Fibroblast of mammary gland (primary cell): ENCODE measurements at regions not wholly inside any gene's neighbourhood (a gene's known extent, or its start where the extent isn't known, plus 50 kb on each side); places are given as distances from the start of the nearest gene placed in this dataset.
A peak's percentile ranks its signal among the peaks of the same experiment; 100 is the strongest.

Experiments used
- DNase-seq: peaks from one replicate; pipeline ENCODE4 v3.0.0-alpha.2; 2010; ENCODE audit warnings: low read depth
- H3K4me3 ChIP-seq: 2 replicates; pipeline ENCODE4 v1.5.1; 2011; ENCODE audit warnings: low read depth, mild to moderate bottlenecking, low read length, moderate library complexity; ENCODE audit not compliant: control insufficient read depth
- TF ChIP-seq, protein P1 (sequence below): conservative IDR thresholded peaks from 2 replicates; pipeline ENCODE4 v1.5.1; 2011; ENCODE audit warnings: low read depth, low read length, inconsistent platforms; ENCODE audit not compliant: control insufficient read depth, insufficient read depth

GRCh38 chr12:75834591-75834990 lies 197.0 kb downstream of the PHLDA1 start:
- TF ChIP-seq, protein P1, sequence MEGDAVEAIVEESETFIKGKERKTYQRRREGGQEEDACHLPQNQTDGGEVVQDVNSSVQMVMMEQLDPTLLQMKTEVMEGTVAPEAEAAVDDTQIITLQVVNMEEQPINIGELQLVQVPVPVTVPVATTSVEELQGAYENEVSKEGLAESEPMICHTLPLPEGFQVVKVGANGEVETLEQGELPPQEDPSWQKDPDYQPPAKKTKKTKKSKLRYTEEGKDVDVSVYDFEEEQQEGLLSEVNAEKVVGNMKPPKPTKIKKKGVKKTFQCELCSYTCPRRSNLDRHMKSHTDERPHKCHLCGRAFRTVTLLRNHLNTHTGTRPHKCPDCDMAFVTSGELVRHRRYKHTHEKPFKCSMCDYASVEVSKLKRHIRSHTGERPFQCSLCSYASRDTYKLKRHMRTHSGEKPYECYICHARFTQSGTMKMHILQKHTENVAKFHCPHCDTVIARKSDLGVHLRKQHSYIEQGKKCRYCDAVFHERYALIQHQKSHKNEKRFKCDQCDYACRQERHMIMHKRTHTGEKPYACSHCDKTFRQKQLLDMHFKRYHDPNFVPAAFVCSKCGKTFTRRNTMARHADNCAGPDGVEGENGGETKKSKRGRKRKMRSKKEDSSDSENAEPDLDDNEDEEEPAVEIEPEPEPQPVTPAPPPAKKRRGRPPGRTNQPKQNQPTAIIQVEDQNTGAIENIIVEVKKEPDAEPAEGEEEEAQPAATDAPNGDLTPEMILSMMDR: no peak
- DNase-seq: peak; percentile 68
- H3K4me3 ChIP-seq: no peak overlapping the region

- no peak overlapping the region for H3K4me3 ChIP-seq
- TF ChIP-seq, protein P1: no peak
- DNase-seq: no peak
Observed at GRCh38 chr12:75833268-75833667, 198.3 kb downstream of the PHLDA1 start.

DNA sequence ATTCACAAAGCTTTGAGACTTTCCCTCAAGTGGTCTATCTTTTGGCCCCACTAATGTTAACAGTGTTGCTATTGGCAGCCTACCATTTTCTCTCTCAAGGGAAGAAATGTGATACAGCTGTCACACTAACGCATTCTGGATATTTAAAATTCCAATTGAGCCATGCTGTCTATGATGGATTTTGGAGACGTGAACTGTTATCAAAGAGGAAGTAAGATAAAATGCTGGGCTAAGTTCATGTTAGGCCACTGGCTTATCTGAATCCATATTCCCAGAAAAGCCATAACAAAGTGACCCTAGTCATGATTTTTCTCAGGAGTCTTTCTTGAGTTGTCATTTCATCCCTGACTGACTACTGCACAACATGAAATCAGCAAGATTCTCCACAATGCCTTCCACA lies 200.2 kb downstream of the PHLDA1 start:
- H3K4me3 ChIP-seq: no peak overlapping the region
- DNase-seq: no peak

GRCh38 chr12:75827061-75827460 lies 204.5 kb downstream of the PHLDA1 start:
- no peak overlapping the region for H3K4me3 ChIP-seq
- TF ChIP-seq, protein P1: no peak
- no peak for DNase-seq

More for the DNA sequence above, 200.2 kb downstream of the PHLDA1 start:
- TF ChIP-seq, protein P1: no peak

DNA sequence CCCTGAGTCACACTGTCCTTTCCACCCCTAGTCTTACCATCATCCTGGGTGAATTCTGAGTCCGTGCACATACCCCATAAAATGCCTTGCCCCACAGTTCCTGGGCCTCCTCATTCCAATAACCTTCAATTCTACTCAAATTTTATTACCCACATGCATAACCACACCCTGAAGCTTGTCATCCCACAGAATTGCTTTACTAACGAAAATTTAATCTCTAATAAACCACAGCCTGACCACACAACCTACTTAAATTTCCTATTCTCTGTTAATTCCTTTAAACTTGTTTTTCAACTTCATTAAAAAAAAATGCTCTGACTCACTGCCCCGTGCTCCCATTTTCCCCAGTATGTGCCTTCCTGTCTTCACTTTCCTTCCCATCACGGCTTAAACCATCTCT lies 205.9 kb downstream of the PHLDA1 start:
- DNase-seq: peak; percentile 95
- TF ChIP-seq, protein P1: no peak
- H3K4me3 ChIP-seq: no peak overlapping the region

- TF ChIP-seq, protein P1: no peak
- no peak for DNase-seq
- no peak overlapping the region for H3K4me3 ChIP-seq
Observed at GRCh38 chr12:75823475-75823874, 208.1 kb downstream of the PHLDA1 start.

DNA sequence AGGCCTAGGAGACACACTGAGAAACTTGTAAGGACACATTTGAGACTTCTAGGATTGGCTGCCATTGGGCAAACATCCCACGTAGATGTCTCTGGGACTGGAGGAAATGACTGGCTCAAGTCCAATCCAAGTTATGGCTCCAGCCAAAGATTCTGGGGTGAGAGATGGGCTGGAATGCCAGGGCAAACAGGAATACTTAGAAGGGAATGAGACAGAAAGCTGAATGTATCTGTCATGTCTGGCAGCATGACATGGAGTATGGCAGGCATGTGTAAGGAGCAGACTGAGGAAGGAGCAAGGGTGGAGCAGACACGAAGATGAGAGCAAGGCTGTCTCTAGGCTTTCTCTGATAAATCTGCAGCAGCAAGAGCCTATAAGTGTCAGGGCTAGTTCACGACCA lies 209.2 kb downstream of the PHLDA1 start:
- TF ChIP-seq, protein P1: no peak
- no peak overlapping the region for H3K4me3 ChIP-seq
- DNase-seq: no peak
